ENCODE measurements at regions not wholly inside any gene's neighbourhood (a gene's known extent, or its start where the extent isn't known, plus 50 kb on each side); places are given as distances from the start of the nearest gene placed in this dataset.

DNA sequence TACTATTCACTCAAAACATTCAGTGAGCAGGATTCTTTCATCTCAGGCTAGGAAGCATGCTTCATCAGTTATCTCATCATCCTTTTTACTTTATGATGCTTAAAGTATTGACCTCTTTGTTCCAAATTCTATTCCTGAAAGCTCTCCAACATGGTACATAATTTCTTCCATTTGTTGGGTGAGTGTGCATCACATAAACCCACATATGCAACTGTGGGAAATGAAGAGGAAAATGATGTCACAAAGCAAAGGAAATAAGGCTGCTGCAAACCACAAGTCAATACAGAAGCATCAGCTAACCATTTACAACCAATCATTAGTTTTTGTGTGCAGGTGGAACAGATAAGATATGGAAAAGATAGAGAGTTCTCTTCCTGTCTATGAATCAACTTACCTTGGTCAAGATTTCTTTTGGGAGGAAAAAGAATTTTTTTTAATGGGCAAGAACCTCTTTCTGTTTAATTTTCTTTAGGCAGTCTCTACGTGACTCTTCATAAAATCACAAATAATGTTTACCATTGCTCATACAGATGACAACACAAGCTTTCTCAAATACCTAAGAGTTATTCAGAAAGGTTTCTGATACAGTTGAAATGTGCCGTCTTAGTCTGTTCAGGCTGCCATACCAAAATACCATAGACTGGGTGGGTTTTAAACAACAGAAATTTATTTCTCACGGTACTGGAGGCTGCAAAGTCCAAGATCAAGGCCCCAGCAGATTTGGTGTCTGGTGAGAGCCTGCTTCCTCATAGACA, 259.9 kb downstream of the ADGRG6 start:
- TF ChIP-seq, protein P1, sequence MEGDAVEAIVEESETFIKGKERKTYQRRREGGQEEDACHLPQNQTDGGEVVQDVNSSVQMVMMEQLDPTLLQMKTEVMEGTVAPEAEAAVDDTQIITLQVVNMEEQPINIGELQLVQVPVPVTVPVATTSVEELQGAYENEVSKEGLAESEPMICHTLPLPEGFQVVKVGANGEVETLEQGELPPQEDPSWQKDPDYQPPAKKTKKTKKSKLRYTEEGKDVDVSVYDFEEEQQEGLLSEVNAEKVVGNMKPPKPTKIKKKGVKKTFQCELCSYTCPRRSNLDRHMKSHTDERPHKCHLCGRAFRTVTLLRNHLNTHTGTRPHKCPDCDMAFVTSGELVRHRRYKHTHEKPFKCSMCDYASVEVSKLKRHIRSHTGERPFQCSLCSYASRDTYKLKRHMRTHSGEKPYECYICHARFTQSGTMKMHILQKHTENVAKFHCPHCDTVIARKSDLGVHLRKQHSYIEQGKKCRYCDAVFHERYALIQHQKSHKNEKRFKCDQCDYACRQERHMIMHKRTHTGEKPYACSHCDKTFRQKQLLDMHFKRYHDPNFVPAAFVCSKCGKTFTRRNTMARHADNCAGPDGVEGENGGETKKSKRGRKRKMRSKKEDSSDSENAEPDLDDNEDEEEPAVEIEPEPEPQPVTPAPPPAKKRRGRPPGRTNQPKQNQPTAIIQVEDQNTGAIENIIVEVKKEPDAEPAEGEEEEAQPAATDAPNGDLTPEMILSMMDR (conservative IDR thresholded peaks at IDR 0.05; ENCODE audit: low read length) = no peak
- no peak for TF ChIP-seq EZH2phosphoT487 (IDR thresholded peaks at IDR 0.05; ENCODE audit: borderline replicate concordance, low read depth, low read length)
